Naive thymus-derived CD4-positive, alpha-beta T cell (primary cell): ENCODE measurements at regions not wholly inside any gene's neighbourhood (a gene's known extent, or its start where the extent isn't known, plus 50 kb on each side); places are given as distances from the start of the nearest gene placed in this dataset.
"Not testable (repeated sequence)": the region's sequence is repeated elsewhere in the genome, so short reads cannot be mapped to it uniquely, and the experiment has no call there.

Source experiments
- ATAC-seq: fragments of 150-1000 bp; cut with Tn5 transposase; 2 replicates; pipeline ENCODE4 v1.10.0; 2021; ENCODE audit warnings: mild to moderate bottlenecking, moderate library complexity
- CTCF ChIA-PET: fragments of 350-600 bp; sonication (Branson Sonifier 250); formaldehyde crosslinking; loops from one replicate; lab custom pipeline; 2021; ENCODE audit warnings: antibody characterized with exemption; lab: Charles Lee
- POLR2A ChIA-PET: fragments of 350-600 bp; sonication (Branson Sonifier 250); formaldehyde crosslinking; loops from one replicate; lab custom pipeline; 2021; ENCODE audit warnings: antibody characterized with exemption, inconsistent platforms; lab: Charles Lee
- DNase-seq, 9 donors: peaks; one replicate each; pipeline versions ENCODE4 v3.0.0 to v3.0.0-alpha.2; 2020 to 2022; ENCODE audit warnings: mixed read lengths in 1 of 9
- H3K27ac ChIP-seq: one replicate; pipeline ENCODE4 v1.7.0; 2013; ENCODE audit warnings: mild to moderate bottlenecking, low read depth, low read length, moderate library complexity
- H3K27me3 ChIP-seq, 2 donors: one replicate each; pipeline ENCODE4 v1.7.0; 2013; ENCODE audit warnings: low read length in 2 of 2, mild to moderate bottlenecking in 2 of 2, moderate library complexity in 2 of 2; ENCODE audit not compliant: control insufficient read depth in 2 of 2, insufficient read depth in 2 of 2
- H3K36me3 ChIP-seq, 3 experiments: 1 replicate in 2 of 3; 2 replicates in 1 of 3; pipeline ENCODE4 v1.7.0; 2013; ENCODE audit warnings: low read length in 3 of 3, mild to moderate bottlenecking in 3 of 3, moderate library complexity in 1 of 3; ENCODE audit not compliant: insufficient read depth in 3 of 3, control insufficient read depth in 2 of 3
- H3K4me1 ChIP-seq, 2 donors: one replicate each; pipeline ENCODE4 v1.7.0; 2013; ENCODE audit warnings: low read length in 2 of 2, mild to moderate bottlenecking in 2 of 2, moderate library complexity in 1 of 2; ENCODE audit not compliant: control insufficient read depth in 2 of 2, insufficient read depth in 2 of 2
- H3K4me3 ChIP-seq: 2 replicates; pipeline ENCODE4 v1.7.0; 2013; ENCODE audit warnings: mild to moderate bottlenecking, low read length
- H3K9me3 ChIP-seq, 3 experiments: 1 replicate in 2 of 3; 2 replicates in 1 of 3; pipeline ENCODE4 v1.7.0; 2013; ENCODE audit warnings: low read length in 3 of 3; ENCODE audit not compliant: control insufficient read depth in 2 of 3
- H3K27ac Mint-ChIP-seq, 9 donors: one replicate each; pipeline ENCODE4 v1.8.0; 2020 to 2022; ENCODE audit warnings: mixed read lengths in 9 of 9, mild to moderate bottlenecking in 8 of 9, moderate library complexity in 5 of 9, inconsistent platforms in 2 of 9
- H3K27me3 Mint-ChIP-seq, 5 donors: one replicate each; pipeline ENCODE4 v1.8.0; 2021 to 2022; ENCODE audit warnings: mixed read lengths in 5 of 5, mild to moderate bottlenecking in 1 of 5
- H3K36me3 Mint-ChIP-seq, 5 donors: one replicate each; pipeline ENCODE4 v1.8.0; 2020 to 2022; ENCODE audit warnings: mixed read lengths in 5 of 5, mild to moderate bottlenecking in 3 of 5, inconsistent platforms in 1 of 5
- H3K4me1 Mint-ChIP-seq, 7 donors: one replicate each; pipeline ENCODE4 v1.8.0; 2020 to 2022; ENCODE audit warnings: mixed read lengths in 7 of 7, mild to moderate bottlenecking in 3 of 7, inconsistent platforms in 1 of 7
- H3K4me3 Mint-ChIP-seq, 10 donors: one replicate each; pipeline ENCODE4 v1.8.0; 2020 to 2022; ENCODE audit warnings: mild to moderate bottlenecking in 10 of 10, mixed read lengths in 10 of 10, moderate library complexity in 6 of 10, inconsistent platforms in 2 of 10
- H3K9me3 Mint-ChIP-seq, 11 donors: one replicate each; pipeline ENCODE4 v1.8.0; 2020 to 2022; ENCODE audit warnings: mixed read lengths in 11 of 11, mild to moderate bottlenecking in 4 of 11, inconsistent platforms in 1 of 11, moderate library complexity in 1 of 11
- intact Hi-C, 2 donors: fragments of 100-400 bp; cut with micrococcal nuclease; formaldehyde crosslinking; loops; one replicate each; pipeline ENCODE4 v1.15.1; 2023

DNA sequence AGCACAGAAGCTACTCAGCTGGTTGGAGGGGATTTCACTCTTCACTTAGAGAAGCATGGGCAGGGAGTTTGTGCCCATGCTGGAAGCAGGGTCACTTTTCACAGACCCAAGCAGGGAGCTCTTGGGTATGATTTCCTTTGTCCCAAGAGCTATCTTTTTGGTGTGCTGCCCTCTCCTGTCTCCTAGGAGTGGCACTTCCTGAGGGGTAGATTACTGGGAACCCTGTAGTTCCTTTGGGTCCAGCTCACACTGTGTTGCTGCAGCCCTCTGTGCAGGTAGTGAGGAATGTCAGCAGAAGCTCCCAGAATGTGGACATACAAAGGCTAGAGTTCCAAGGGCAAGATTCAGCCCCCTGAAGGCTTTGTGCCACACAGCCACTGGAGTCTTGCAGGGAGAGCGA, 537.1 kb upstream of the ANO3 start:
- H3K4me3 Mint-ChIP-seq: no peak overlapping the region
- no peaks in the 10 kb centered on the region for H3K36me3 Mint-ChIP-seq
- DNase-seq (no peak), ATAC-seq (no peak)
- H3K27ac ChIP-seq: no peak overlapping the region
- no peaks in the 10 kb centered on the region for H3K27me3 Mint-ChIP-seq
- H3K4me1 Mint-ChIP-seq: no peaks in the 10 kb centered on the region
- H3K4me3 ChIP-seq: no peak overlapping the region
- ChIA-PET CTCF (no interaction called here), POLR2A (no interaction called here)
- peaks cover 0 to 7% (median 2%) of the 10 kb centered on the region in 11 donors for H3K9me3 Mint-ChIP-seq
- intact Hi-C loops: no loop called here
- no peaks in the 10 kb centered on the region for H3K36me3 ChIP-seq
- no peak overlapping the region for H3K27ac Mint-ChIP-seq
- H3K9me3 ChIP-seq: no peaks in the 10 kb centered on the region
- H3K27me3 ChIP-seq: no peaks in the 10 kb centered on the region
- no peaks in the 10 kb centered on the region for H3K4me1 ChIP-seq

DNA sequence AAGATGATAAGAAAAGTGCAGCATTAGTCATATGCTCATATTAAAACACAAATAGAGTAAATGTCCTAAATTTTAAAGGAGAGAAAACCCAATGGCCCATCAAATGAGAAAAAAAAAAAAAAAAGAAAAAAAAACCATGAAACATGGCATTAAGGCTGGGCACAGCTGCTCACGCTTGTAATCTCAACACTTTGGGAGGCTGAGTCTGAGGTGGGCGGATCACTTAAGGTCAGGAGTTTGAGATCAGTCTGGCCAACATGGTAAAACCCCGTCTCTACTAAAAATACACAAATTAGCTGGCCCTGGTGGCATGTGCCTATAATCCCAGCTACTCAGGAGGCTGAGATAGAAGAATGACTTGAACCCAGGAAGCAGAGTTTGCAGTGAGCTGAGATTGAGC, 515.5 kb upstream of the ANO3 start:
- Histone ChIP-seq H3K4me3 (no peak overlapping the region), H3K36me3 (no peaks in the 10 kb centered on the region), H3K27me3 (no peaks in the 10 kb centered on the region), H3K9me3 (peaks cover 0 to under 1% (median 0%) of the 10 kb centered on the region in 3 experiments), H3K27ac (no peak overlapping the region), H3K4me1 (no peaks in the 10 kb centered on the region)
- H3K27me3 Mint-ChIP-seq: no peaks in the 10 kb centered on the region
- H3K36me3 Mint-ChIP-seq: no peaks in the 10 kb centered on the region
- ATAC-seq (no peak), DNase-seq (no peak)
- peaks cover 0 to 7% (median 4%) of the 10 kb centered on the region in 11 donors for H3K9me3 Mint-ChIP-seq
- intact Hi-C loops: no loop called here
- POLR2A ChIA-PET: no interaction called here
- H3K27ac Mint-ChIP-seq: no peak overlapping the region
- H3K4me1 Mint-ChIP-seq: no peaks in the 10 kb centered on the region
- CTCF ChIA-PET: no interaction called here
- H3K4me3 Mint-ChIP-seq: no peak overlapping the region

- intact Hi-C loops: no loop called here
- Mint-ChIP-seq H3K4me3 (no peak overlapping the region), H3K4me1 (no peaks in the 10 kb centered on the region), H3K36me3 (no peaks in the 10 kb centered on the region), H3K27ac (no peak overlapping the region), H3K9me3 (peaks cover 2 to 17% (median 8%) of the 10 kb centered on the region in 11 donors), H3K27me3 (no peaks in the 10 kb centered on the region)
- CTCF ChIA-PET: no interaction called here
- no peak for ATAC-seq
- no peak overlapping the region for H3K4me3 ChIP-seq
- H3K27me3 ChIP-seq: no peaks in the 10 kb centered on the region
- H3K9me3 ChIP-seq: peaks cover 0 to 4% (median 0%) of the 10 kb centered on the region in 3 experiments
- H3K27ac ChIP-seq: no peak overlapping the region
- H3K36me3 ChIP-seq: no peaks in the 10 kb centered on the region
- DNase-seq: no peak
- no peaks in the 10 kb centered on the region for H3K4me1 ChIP-seq
- POLR2A ChIA-PET: no interaction called here
Measured at GRCh38 chr11:25824688-25825087, 507.2 kb upstream of the ANO3 start.

- ATAC-seq, H3K36me3 Mint-ChIP-seq, DNase-seq, CTCF ChIA-PET, intact Hi-C loops, H3K4me3 ChIP-seq, H3K4me3 Mint-ChIP-seq, H3K9me3 ChIP-seq, POLR2A ChIA-PET, H3K27ac Mint-ChIP-seq, H3K27me3 Mint-ChIP-seq, H3K27me3 ChIP-seq, H3K27ac ChIP-seq, H3K36me3 ChIP-seq, H3K4me1 ChIP-seq, H3K4me1 Mint-ChIP-seq: not testable (repeated sequence)
- peaks cover 0 to 15% (median 5%) of the 10 kb centered on the region in 11 donors for H3K9me3 Mint-ChIP-seq
Measured at GRCh38 chr11:25831485-25831884, 500.4 kb upstream of the ANO3 start.

DNA sequence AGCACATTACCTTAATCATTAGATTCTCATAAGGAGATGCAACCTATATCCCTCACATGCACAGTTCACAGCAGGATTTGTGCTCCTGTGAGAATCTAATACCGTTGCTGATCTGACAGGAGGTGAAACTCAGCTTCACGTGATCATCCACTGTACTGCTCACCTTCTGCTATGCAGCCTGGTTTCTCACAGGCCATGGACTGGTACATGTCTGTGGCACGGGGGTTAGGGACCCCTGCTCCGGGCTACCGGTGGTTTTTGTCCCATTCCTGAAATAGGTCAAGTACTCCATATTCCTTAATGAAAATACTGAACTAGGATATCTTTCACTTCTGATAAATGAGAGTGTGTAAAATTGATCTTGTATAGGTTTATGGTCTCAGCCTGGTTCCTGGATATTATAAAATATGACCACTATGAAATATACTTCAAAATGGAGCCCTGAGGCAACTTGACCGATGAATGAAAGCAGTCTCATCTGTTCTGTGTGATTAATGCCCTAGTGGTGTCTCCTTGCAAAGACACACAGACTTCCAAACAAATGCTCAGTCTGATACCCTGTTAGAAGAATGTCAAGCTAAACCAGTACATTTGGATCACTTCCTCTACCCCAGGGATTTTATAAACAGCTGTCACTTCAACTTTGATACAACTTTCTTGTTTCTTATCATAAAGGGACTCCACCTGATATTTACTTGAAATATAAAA, 492.9 kb upstream of the ANO3 start:
- no peaks in the 10 kb centered on the region for H3K4me1 Mint-ChIP-seq
- intact Hi-C loops: no loop called here

GRCh38 chr11:25844811-25845210, 487.1 kb upstream of the ANO3 start:
- DNase-seq (no peak), ATAC-seq (no peak)
- CTCF ChIA-PET: no interaction called here
- H3K27ac ChIP-seq: no peak overlapping the region
- H3K4me1 ChIP-seq: no peaks in the 10 kb centered on the region
- no peaks in the 10 kb centered on the region for H3K9me3 ChIP-seq
- Mint-ChIP-seq H3K4me1 (no peaks in the 10 kb centered on the region), H3K27me3 (no peaks in the 10 kb centered on the region), H3K4me3 (no peak overlapping the region), H3K27ac (no peak overlapping the region), H3K9me3 (peaks cover 6 to 27% (median 9%) of the 10 kb centered on the region in 11 donors), H3K36me3 (peaks cover 0 to 7% (median 0%) of the 10 kb centered on the region in 5 donors)
- POLR2A ChIA-PET: no interaction called here
- H3K4me3 ChIP-seq: no peak overlapping the region
- no peaks in the 10 kb centered on the region for H3K27me3 ChIP-seq
- H3K36me3 ChIP-seq: no peaks in the 10 kb centered on the region
- intact Hi-C loops: no loop called here

More for the DNA sequence above, 492.9 kb upstream of the ANO3 start:
- peaks cover 0 to 9% (median 6%) of the 10 kb centered on the region in 11 donors for H3K9me3 Mint-ChIP-seq
- no peak overlapping the region for H3K27ac Mint-ChIP-seq
- CTCF ChIA-PET: no interaction called here
- POLR2A ChIA-PET: no interaction called here
- DNase-seq (no peak), ATAC-seq (no peak)
- Histone ChIP-seq H3K27ac (no peak overlapping the region), H3K4me3 (no peak overlapping the region), H3K4me1 (no peaks in the 10 kb centered on the region), H3K9me3 (no peaks in the 10 kb centered on the region), H3K36me3 (no peaks in the 10 kb centered on the region), H3K27me3 (no peaks in the 10 kb centered on the region)
- no peaks in the 10 kb centered on the region for H3K36me3 Mint-ChIP-seq
- H3K4me3 Mint-ChIP-seq: no peak overlapping the region
- H3K27me3 Mint-ChIP-seq: no peaks in the 10 kb centered on the region

- Histone ChIP-seq H3K4me1 (no peaks in the 10 kb centered on the region), H3K36me3 (no peaks in the 10 kb centered on the region), H3K27me3 (no peaks in the 10 kb centered on the region), H3K9me3 (no peaks in the 10 kb centered on the region), H3K4me3 (no peak overlapping the region), H3K27ac (no peak overlapping the region)
- ChIA-PET POLR2A (no interaction called here), CTCF (no interaction called here)
- H3K36me3 Mint-ChIP-seq: no peaks in the 10 kb centered on the region
- H3K9me3 Mint-ChIP-seq: peaks cover 0 to 16% (median 3%) of the 10 kb centered on the region in 11 donors
- no peaks in the 10 kb centered on the region for H3K4me1 Mint-ChIP-seq
- H3K27ac Mint-ChIP-seq: no peak overlapping the region
- intact Hi-C loops: no loop called here
- ATAC-seq (no peak), DNase-seq (no peak)
- H3K27me3 Mint-ChIP-seq: no peaks in the 10 kb centered on the region
- no peak overlapping the region for H3K4me3 Mint-ChIP-seq
Measured at GRCh38 chr11:25855916-25856315, 476.0 kb upstream of the ANO3 start.
